ENCODE measurements at regions not wholly inside any gene's neighbourhood (a gene's known extent, or its start where the extent isn't known, plus 50 kb on each side); places are given as distances from the start of the nearest gene placed in this dataset.
"Not testable (repeated sequence)": the region's sequence is repeated elsewhere in the genome, so short reads cannot be mapped to it uniquely, and the experiment has no call there.

DNA sequence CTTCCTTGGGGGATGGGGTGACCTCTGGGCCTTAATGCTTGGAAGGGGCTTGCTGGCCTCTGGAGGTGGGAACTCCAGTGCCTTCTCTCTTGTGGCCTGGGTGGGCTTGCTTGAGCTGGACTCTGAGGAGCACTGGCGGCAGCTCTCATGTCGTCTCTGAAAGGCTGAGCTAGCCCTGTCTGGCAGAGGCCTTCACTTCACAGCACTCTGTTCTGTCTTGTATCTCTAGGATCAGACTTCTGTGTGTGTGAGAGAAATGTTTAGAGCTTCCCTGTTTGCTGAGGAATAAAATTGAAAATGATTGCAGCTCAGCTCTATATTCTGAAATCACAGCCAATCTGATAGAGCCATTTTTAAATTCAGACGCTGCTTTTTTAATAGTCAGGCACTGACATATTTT is 185.3 kb downstream of the KCNRG start:
- DNase-seq, result no peak

DNA sequence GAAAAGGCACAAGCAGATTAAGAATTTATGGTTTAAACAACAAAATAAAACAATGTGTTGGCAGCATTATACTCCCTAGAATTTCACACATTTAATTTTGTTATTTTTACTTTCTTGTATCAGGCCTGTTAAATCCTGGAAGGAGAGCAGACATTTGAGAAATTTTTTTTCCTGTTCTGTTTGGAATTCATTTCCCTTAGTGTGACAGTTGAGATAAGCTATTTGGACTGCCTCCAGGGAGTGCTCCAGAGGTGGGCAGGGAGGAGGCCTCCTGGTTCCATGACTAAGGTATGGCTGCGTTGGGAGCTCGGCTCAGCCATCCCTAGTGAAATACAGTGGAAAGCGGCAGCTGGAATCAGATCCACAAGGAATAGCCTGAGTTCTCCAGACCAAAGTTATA is 185.7 kb downstream of the KCNRG start:
- no peak for DNase-seq

DNA sequence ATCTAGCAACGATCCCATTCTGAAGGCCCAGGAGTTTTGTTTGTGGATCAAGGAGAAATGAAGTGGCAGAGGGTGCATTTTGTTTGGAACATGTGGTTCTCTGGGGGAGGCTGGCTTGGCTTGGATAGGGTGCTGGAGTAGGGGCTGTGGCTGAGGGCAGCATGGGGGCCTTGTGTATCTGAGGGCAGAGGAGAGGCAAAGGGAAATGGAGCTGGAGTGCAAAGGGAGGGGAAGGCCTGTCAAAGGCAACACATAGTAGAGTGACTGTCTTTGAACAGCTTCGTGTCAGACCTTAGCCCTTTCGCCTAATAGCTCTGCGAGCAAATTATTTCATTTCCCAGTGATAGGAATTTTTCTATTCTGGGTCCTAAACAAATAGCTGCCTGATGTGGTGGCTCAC is 187.2 kb downstream of the KCNRG start:
- no peak for DNase-seq

DNA sequence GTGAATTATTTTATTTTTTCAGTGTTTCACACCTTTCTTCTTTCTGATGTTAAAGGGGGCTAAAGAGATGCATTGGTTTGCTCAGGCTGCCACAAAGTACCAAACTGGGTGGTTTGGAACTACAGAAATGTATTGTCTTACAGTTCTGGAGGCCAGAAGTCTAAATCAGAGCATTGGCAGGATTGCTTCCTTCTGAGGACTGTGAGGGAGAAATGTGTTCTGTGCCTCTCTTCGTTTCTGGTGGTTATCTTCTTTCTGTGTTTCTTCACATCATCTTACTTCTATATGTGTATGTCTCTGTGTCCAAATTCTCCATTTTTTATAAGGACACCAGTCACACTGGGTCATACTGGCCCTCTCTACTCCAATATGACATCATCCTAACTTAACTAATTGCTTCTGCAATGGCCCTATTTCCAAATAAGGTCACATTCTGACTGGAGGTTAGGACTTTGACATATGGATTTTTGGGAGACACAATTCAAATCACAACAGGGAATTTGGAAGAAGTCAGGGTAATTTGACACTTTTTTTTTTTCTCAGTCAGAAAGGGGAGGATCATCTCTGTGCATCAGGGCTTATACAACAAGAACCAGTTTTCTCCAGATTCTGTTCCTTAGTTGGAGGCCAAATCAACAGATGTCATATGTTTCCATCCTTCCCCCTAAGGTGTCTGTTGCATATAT is 188.2 kb downstream of the KCNRG start:
- no peak for DNase-seq

DNA sequence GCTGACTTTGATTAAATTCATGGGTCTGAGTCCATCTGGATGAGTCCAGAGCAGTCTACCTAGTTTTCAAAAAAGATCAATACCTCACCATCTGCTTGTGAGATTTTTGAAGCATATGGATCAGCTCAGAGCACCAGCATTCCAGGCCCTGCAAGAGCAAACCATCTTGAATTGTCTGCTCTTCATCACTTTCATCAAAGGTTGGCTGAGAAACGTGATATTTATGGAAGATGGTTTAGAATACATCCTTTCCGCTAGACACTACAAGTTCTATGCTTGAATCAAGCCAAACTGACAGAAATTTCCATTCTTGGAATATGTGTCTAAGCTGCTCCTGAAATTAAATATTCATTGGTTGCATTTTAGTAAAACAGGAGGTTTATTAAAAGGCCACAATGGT is 190.3 kb downstream of the KCNRG start:
- DNase-seq, result no peak

DNA sequence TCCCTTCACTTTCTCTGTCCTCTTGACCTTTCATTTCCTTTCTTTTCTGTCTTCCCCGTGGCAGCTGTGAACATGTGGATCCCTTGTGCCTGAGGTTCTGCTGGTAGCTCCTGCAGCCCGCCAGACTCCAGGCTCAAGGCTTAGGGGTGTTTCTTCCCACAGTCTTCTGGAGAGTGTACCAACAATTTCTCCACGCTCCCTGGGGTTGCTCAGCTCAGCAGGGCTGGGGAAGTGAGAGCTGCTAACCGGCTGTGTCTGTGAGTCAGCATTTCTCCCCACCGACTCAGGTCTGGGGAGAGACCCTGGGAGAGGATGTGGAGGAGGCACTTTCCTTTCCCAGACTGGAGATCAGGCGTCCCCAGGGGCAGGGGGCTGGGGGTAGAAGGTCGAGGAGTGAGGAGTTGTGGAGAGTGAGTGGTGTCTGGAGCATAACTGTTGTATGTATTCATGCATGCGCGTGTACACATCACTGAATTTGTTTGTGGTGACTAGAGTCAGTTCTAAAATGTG is 193.6 kb downstream of the KCNRG start:
- no peak for DNase-seq

DNA sequence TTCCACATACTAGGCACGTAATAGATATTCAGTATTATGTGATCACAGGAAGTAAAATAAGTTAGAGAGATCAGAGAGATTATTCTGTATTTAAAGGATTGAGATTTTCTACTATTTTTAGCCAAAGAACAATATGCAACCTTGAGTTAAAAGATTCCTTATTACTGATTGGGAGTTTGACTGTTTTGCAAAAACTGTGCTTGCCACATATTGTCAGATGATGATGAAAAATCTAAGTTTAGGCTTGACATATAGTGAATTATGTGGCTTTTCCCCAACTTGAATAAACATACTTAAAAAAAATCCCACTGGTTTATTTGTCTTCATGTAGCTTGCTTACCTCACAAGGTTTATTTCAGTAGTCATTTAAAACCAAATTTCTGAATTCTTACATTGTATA is 194.4 kb downstream of the KCNRG start:
- no peak for DNase-seq

DNA sequence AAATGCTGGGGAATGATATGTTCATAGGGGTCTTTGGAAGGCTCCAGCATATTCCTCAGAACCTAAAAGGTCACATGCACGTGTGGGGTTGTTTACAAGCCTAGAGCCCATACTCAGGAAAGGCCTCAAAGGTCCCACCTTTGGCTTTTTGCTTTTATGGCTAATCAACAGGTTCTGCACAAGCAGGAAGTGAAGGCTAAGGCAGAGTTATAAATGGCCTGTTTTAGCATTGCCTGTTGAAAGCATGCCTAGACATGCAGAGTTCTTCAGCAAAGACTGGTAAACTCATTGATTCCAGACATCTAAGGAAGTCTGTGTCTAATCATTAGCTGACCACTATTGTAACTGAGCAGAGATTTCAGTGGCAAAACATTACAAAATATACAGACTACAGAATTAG is 198.3 kb downstream of the KCNRG start:
- DNase-seq, result no peak

DNA sequence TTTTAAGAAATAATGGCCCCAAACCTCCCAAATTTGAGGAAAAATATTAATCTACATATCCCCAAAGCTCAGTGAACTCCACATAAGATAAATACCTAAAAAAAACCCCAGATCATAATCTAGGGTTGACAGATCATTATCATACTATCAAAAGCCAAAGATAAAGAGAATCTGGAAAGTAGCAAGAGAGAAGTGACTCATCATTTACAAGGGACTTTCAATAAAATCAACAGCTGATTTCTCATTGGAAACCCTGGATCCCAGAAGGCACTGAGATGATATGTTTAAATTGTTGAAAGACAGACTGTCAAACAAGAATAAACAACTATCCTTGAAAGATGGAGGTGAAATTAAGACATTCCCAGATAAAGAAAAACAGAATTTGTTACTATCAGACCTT is 199.3 kb downstream of the KCNRG start:
- DNase-seq, result no peak

DNA sequence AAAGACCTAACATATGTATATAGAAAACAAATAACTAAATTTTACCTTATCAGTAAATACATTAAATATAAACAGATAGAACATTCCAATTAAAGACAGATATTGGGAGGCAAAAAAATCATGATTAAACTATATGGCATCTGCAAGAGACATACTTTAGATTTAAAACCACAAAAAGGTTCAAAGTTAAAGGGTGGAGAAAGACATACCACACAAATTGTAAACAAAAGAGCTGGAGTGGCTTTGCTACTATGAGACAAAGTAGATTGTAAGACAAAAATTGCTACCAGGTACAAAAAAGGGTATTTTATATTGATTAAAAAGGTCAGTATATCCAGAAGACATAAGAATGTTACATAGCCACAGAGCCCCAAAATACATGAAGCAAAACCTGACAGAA is 200.2 kb downstream of the KCNRG start:
- DNase-seq, result no peak

DNA sequence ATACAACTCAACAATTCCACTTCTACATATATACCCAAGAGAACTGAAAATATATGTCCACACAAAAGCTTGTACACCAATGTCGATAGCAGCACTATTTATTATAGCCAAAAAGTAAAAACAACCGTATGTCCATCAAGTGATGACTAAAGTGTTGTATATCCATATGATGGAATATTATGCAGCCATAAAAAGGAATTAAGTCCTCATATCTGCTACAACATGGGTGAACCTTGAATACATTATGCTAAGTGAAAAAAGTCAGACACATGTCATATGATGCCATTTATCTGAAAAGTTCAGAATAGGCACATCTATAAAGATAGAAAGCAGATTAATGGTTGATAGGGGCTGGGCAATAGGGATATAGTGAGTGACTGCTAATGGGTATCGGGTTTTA is 204.5 kb downstream of the KCNRG start:
- DNase-seq, result no peak

DNA sequence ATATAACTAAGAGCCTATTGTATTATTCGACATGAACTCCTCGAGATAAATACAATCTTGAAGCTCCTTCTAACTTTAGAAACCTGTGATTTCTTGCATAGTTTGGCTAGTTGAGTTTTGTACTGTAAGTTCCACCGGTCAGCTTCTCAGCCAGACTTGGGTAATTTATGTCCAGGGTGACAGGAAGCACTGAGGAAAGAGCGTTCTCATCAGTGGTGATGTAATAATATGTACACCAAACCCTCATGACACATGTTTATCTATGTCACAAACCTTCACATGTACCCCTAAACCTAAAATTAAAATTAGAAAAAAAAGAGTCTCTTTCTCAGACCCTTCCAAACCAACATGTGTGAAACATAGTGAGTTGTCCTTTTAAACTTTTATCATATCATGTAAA is 205.7 kb downstream of the KCNRG start:
- DNase-seq, result no peak

DNA sequence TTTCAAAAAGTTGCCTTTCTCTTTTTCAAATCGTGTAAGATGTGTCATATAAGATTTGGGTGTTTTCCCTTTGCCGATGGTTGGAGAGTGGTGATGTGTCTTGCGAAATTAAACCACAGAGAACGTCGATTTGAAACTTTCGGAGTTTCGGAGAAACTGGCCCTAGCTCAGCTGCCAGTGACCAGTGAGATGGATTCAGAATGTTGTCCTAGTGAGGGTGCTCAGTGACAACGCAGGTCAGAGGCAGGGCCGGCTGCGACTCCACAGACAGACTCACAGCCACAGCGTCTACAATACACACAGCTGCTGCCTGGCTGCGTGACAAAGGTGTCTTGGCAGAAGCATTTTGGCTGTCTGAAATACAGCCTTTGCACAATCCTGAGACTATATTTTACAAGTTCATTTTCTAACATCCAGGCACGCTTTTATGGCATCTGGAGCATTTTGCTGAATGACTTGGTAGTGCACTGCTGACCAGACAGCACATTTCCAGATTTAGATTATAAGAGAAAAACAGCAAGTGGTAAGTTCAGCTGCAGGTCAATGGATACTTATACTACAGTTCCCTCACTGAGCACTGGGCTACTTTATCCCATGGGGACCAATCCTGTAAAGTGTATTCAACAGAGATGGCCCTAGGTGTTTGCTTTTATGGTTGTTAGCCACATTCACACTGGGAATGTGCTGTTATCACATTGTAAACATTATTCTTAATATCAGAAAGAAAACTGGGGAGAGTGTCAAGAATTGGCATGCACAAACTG is 207.5 kb downstream of the KCNRG start:
- no peak for DNase-seq

DNA sequence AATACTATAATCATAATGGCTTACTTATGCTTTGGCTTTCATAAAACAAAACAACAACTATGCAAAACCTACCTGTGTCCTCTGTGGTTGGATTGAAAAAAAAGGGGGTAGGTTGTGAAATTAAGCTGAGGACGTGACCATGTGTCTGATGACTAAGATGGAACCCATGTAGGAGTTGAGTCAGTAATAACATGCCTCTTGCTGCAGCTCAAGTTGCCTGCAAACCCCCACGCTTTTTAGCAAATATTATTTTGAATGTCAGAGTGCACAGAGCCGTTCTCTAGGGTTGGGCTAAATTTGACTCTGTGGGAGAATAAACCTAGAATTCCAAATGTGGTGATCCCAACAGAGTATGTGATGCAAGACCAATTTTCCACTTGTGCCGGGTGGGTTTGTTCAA is 209.3 kb downstream of the KCNRG start:
- no peak for DNase-seq

DNA sequence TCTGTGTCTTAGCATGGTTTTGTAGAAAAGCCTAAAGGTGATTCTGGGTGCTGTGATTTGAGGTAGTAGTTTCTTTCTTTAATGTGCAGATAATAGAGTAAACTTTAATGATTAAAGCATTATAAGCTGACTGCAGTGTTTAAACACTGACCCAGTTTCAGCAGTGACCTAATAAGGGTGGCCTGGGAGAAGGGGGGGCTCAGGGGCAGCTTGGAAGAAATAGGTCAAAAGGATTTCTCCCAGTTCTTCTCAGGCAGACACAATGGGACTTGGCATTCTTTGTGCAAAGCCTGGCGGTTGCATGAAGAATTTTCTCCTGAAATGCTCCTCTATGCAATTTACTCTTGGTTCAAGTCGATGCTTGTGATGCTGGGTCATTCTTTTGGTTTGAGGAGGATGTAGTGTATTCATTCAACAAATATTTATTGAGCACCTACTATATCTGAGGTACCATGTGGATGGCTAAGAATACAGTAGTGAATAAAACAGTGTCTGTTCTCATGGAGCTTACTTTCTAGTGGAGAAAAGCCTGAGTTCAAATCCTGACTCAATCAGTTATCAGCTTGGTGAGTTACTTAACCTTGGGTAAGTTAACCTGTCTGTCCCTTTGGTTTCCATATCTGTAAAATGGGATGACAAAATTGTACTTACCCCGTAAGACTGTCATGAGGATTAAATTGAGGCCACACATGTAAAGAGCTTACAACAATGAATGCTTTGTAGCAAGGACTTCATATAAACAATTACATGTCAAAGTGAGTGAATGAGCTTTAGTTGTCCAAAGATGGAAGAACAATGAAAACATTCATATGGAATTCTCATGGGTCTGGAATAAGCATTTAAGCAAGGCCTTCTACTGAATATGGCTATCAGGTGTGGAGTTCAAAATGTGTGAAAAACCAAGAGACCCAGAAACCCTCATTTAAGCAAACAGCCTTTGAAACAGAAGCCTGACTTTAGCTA is 210.2 kb downstream of the KCNRG start:
- DNase-seq, result no peak

DNA sequence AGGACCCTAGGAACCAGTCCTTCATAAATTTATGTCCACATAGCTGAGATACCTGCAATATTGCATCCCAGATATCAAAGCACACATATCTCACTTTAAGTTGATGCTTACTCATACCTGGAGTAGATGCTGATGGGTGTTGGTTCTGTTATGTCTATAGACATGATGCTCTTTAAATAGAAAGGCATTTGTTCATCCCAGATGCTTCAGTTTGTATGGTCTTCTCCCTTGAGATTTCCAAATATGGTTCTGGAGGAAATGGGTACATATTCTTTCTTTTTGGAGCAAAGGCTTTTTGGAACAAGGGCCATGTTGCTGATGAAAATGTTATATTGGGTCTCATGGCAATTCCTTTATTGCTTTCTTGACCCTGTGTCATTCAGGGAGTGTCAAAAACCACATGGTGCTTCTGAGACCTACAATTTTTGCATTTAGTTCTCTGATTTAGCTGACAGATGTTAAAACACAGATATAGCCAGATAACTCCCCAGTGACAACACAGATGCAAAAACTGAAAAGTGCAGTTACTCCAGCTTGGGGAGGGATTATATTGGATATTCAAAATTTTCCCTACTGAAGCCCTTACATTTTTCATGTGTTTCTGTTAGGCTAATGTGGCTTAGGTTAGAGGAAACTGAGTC is 211.4 kb downstream of the KCNRG start:
- DNase-seq, result no peak

DNA sequence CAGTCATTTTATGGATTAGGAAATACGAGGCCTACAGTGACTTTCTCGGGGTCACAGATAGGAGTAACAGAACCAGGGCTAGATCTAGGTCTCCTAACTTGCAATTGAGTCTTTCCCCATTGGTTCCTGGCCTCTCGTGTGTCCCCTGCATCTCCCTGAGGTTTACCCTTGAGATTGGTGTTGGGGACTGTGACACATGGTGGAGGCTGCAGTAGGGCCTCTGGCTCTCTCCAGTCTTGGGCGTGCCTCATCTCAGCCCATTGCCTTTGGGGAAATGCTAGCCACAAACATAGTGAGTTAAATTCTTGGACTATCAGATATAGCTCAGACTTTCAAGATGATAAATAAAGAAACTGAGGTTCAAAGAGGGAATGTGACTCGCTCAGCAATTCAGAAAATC is 212.1 kb downstream of the KCNRG start:
- DNase-seq, result no peak

DNA sequence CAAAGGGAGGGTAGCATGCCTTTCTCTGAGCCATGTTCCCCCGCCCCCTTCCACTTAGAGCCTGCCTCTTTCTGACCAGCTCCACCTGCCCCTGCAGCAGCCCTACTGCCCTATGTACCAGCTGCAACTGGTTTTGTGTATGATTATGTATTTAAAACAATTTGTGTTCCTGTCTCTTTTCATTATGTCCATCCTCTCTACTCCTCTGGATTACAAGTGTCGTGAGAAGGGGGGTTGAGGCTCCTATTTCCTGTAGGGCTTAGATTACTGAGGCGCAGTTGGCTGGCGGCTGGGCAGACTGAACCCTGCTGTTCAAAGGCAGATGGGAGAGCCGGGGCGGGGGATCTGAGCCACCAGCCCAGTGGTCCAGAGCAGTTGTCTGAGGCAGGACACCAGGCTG is 213.3 kb downstream of the KCNRG start:
- no peak for DNase-seq

DNA sequence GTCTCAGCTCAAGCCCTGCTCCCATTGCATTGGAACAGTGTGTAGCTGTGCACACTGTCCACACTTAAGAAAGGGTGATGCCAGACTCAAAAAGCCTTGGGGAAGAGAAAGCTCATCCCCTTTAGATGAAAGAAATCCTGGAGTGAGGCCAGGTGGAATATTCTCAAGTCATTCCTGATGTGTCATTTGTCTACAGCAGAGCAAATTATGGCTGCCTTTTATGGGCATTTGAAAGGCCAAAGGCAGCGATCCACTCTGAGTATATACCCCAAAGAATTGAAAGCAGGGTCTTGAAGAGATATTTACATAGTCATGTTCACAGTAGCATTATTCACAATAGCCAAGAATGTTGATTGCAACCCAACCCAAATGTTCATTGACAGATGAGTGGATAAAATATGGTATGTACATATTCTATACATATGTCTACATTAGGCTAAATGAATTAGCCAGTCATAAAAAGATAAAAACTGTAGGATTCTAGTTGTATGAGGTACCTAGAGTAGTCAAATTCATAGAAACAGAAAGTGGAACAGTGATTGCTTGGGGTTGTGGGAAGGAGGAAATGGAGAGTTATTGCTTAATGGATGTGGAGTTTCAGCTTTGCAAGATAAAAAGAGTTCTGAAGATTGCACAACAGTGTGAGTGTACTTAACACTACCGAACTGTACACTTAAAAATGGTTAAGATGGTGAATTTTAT is 214.9 kb downstream of the KCNRG start:
- DNase-seq, result no peak

DNA sequence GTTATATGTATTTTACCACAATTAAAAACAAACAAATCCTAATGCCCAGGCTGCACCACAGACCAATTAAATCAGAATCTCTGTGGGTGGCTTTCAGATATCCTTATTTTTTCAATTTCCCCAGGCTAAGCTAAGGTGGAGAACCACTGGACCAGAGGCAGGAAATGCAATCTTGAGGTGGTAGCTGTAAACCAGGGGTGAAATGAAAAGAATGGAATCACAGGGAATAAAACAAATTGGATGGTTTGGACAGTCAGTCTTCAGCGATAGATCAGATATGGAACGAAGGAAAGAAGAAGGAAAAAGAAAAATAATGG is 215.4 kb downstream of the KCNRG start:
- no peak for DNase-seq

DNA sequence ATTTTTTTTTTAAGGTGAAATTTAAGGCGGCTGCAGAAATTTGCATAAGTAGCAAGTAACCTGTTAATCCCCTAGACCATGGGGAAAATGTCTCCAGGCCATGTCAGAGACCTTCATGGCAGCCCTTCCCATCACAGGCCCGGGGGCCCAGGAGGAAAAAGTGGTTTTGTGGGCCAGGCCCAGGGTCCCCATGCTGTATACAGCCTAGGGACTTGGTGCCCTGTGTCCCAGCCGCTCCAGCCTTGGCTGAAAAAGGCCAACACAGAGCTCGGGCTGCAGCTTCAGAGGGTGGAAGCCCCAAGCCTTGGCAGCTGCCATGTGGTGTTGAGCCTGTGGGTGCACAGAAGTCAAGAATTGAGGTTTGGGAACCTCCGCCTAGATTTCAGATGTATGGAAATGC is 218.3 kb downstream of the KCNRG start:
- not testable (repeated sequence) for DNase-seq

DNA sequence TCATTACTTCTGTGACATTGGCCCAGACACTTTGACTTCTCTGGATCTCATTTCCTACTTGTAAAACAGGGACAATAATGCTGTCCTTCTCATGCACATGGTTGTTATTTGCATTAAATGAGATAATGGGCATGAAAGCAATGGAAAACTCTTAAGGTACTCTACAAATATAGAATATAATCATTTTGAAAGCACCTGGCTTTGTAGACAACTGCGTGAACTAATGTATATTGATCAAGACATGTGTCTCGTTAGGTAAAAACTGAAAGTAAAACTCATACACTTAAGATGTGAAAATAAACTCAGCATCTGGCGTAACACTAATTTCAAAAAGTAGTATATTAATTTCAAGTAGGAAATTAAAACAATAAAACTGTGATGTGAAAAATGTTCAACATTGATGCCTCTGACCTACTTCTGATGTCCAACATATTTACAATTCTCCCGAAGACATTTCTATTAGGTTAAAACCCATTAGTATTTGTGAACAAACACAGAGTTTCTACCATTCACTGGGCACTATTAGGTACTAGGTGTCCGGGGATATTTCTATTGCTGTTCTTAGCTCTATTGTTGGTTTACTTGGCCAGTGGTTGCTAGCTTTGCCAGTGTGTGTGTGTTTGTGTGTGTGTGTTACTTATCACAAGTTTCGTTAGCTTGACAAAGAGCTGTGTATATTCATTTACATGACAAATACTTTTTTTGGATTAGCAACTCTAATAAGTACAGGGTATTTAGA is 220.5 kb downstream of the KCNRG start:
- DNase-seq, result no peak

Measured in T-helper 9 cell (primary cell).